ENCODE measurements at regions not wholly inside any gene's neighbourhood (a gene's known extent, or its start where the extent isn't known, plus 50 kb on each side); places are given as distances from the start of the nearest gene placed in this dataset.

DNA sequence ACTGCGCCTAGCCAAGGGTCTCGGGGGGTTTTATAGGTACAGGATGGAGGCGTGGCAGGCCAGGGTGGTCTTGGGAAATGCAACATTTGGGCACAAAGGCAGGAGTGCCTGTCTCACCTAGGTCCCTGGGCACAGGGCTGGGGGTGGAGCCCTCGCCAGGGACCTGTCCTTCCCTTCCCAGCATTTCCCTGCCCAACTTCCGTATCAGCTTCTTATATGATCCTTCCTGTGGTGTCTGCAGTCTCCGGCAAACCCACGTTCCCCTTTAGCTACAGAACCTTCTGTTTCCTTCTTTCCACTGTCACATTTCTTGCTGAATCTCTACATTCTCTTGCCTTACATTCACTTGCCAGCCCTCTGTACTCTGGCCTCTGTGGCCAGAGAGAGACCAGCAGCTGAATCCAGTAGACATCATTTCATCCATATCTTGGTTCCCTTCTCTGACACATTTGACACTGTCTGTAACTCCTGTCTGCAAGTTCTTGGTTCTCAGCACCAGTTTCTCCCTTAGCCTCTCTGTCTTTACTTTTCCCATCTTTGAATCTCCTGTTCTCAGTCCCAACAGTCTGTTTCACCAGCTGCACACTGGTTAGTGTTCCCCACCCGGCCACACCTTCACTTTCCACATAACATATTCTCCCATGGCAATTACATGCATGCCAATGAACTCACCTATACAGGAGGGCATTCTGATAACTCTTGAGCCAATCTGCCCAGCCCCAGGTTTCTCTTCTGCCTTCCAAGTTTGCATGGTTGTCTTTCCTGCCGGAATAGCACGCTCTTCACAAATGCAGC is 134.7 kb upstream of the ZNF608 start:
- TF ChIP-seq, protein P1, sequence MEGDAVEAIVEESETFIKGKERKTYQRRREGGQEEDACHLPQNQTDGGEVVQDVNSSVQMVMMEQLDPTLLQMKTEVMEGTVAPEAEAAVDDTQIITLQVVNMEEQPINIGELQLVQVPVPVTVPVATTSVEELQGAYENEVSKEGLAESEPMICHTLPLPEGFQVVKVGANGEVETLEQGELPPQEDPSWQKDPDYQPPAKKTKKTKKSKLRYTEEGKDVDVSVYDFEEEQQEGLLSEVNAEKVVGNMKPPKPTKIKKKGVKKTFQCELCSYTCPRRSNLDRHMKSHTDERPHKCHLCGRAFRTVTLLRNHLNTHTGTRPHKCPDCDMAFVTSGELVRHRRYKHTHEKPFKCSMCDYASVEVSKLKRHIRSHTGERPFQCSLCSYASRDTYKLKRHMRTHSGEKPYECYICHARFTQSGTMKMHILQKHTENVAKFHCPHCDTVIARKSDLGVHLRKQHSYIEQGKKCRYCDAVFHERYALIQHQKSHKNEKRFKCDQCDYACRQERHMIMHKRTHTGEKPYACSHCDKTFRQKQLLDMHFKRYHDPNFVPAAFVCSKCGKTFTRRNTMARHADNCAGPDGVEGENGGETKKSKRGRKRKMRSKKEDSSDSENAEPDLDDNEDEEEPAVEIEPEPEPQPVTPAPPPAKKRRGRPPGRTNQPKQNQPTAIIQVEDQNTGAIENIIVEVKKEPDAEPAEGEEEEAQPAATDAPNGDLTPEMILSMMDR (conservative IDR thresholded peaks at IDR 0.05; ENCODE audit: low read length): no peak
- no peak for TF ChIP-seq EZH2phosphoT487 (IDR thresholded peaks at IDR 0.05; ENCODE audit: borderline replicate concordance, low read depth, low read length)
